ENCODE measurements at regions not wholly inside any gene's neighbourhood (a gene's known extent, or its start where the extent isn't known, plus 50 kb on each side); places are given as distances from the start of the nearest gene placed in this dataset.
A peak's percentile ranks its signal among the peaks of the same experiment; 100 is the strongest.

GRCh38 chr6:100126790-100127484, 132.9 kb upstream of the MCHR2 start:
- Histone ChIP-seq H2AFZ (ENCODE audit: control insufficient read depth, low read depth, low read length) (no peak overlapping the region; the same call in 1 of the 2 replicates), H3K9ac (ENCODE audit: control insufficient read depth, insufficient read depth, low read length) (no peak overlapping the region), H3K4me2 (ENCODE audit: control insufficient read depth, insufficient read depth) (no peak overlapping the region), H3K9me3 (replicated peaks; ENCODE audit: control insufficient read depth, insufficient read depth, low read length) (no peaks in the 10 kb centered on the region), H4K20me1 (ENCODE audit: control insufficient read depth, insufficient read depth) (no peaks in the 10 kb centered on the region), H3K4me1 (ENCODE audit: control insufficient read depth, insufficient read depth, low read length) (no peaks in the 10 kb centered on the region), H3K4me3 (no peak overlapping the region), H3K79me2 (ENCODE audit: control insufficient read depth, insufficient read depth, low read length) (no peaks in the 10 kb centered on the region), H3K27me3 (replicated peaks in 1 of 2; ENCODE audit: control insufficient read depth in 2 of 2, insufficient read depth in 2 of 2, low read length in 1 of 2) (no peaks in the 10 kb centered on the region), H3K36me3 (ENCODE audit: control insufficient read depth in 2 of 2, insufficient read depth in 2 of 2, low read length in 1 of 2) (no peaks in the 10 kb centered on the region), H3K27ac (ENCODE audit: control insufficient read depth, insufficient read depth) (no peak overlapping the region)
- WGBS (ENCODE audit: insufficient coverage, insufficient replicate concordance, low lambda C conversion rate, missing lambda C conversion rate): 2% methylated on average over 6 of the region's 6 CpGs
- CTCF ChIA-PET: interaction anchor here (0.7 to 2.0 kb wide), 7 partner anchors 9 to 333 kb away, joined by 3 to 4 read pairs (median 3); no protein-coding TSS in a partner anchor
- RAD21 ChIA-PET (ENCODE audit: unreplicated experiment): interaction anchor here (0.5 to 1.7 kb wide), 3 partner anchors 44 to 334 kb away, joined by 3 to 7 read pairs (median 3); no protein-coding TSS in a partner anchor
- SMC1A ChIA-PET (ENCODE audit: uncharacterized antibody, unreplicated experiment): interaction anchor here (0.7 to 1.6 kb wide), 7 partner anchors 11 to 530 kb away, joined by 3 to 5 read pairs (median 3); no protein-coding TSS in a partner anchor
- FAIRE-seq: no peak
- intact Hi-C loops (cut with micrococcal nuclease; ENCODE audit: unreplicated experiment) (loop anchor here (5.0 kb wide), 1 partner anchor 45 kb away; no protein-coding TSS in a partner anchor), in situ Hi-C loops (cut with MboI) (no loop called here)
- no peak for DNase-seq (ENCODE audit: low read depth, low spot score)
- no TSS peak for BruUV-seq (replicated peaks)
- ATAC-seq: peak; percentile 94
- POLR2A ChIA-PET: interaction anchor here (0.5 to 1.4 kb wide), 2 partner anchors 45 to 334 kb away, joined by 3 to 9 read pairs; no protein-coding TSS in a partner anchor
- TF ChIP-seq PAX5 (IDR thresholded peaks at IDR 0.05; ENCODE audit: borderline replicate concordance, low read depth, low read length) (no peak), ZNF687 (IDR thresholded peaks at IDR 0.05) (no peak), NFXL1 (IDR thresholded peaks at IDR 0.05; ENCODE audit: borderline replicate concordance) (no peak), RAD21 (IDR thresholded peaks at IDR 0.05; ENCODE audit: insufficient read depth, low read depth, low read length) (no peak), BCLAF1 (IDR thresholded peaks at IDR 0.05) (no peak), ZNF24 (IDR thresholded peaks at IDR 0.05) (no peak), ETV6 (conservative IDR thresholded peaks at IDR 0.05 in 1 of 2, IDR thresholded peaks at IDR 0.05 in 1 of 2; ENCODE audit: borderline replicate concordance in 1 of 2, low read depth in 1 of 2) (no peak), EGR1 (IDR thresholded peaks at IDR 0.05; ENCODE audit: borderline replicate concordance in 1 of 2, low read depth in 2 of 2, low read length in 2 of 2) (no peak), MXI1 (IDR thresholded peaks at IDR 0.05; ENCODE audit: low read depth, low read length) (no peak), TBL1XR1 (IDR thresholded peaks at IDR 0.05; ENCODE audit: low read depth, low read length) (no peak), NRF1 (conservative IDR thresholded peaks at IDR 0.05; ENCODE audit: low read depth, low read length) (no peak), TARDBP (IDR thresholded peaks at IDR 0.05; ENCODE audit: borderline replicate concordance) (no peak), CHD4 (IDR thresholded peaks at IDR 0.05) (no peak), IKZF2 (IDR thresholded peaks at IDR 0.05) (peak; percentile 15 to 27; a peak in 2 of 4 replicates), TAF1 (IDR thresholded peaks at IDR 0.05; ENCODE audit: borderline replicate concordance, low read depth, low read length) (no peak), ZZZ3 (IDR thresholded peaks at IDR 0.05; ENCODE audit: control insufficient read depth, insufficient read length, low read depth) (no peak)

Measured in GM12878 (cell line).